Keratinocyte (primary cell): ENCODE measurements at regions not wholly inside any gene's neighbourhood (a gene's known extent, or its start where the extent isn't known, plus 50 kb on each side); places are given as distances from the start of the nearest gene placed in this dataset.

Experiments
- DNase-seq: peaks from one replicate; pipeline ENCODE4 v3.0.0-alpha.2; 2011; ENCODE audit warnings: low read depth, missing footprints, low spot score
- FAIRE-seq: peaks from 2 replicates; lab custom pipeline; 2011; peaks lifted over from hg19 to GRCh38; lab: Jason Lieb, UNC
- H2AFZ ChIP-seq: 2 replicates; pipeline ENCODE4 v1.6.0; 2012; ENCODE audit warnings: low read length, control low read depth, inconsistent platforms; ENCODE audit not compliant: control insufficient read depth
- H3K27ac ChIP-seq: 2 replicates; pipeline ENCODE4 v1.5.1; 2011; ENCODE audit warnings: low read length; ENCODE audit not compliant: control insufficient read depth, insufficient read depth
- H3K27me3 ChIP-seq: 3 replicates; pipeline ENCODE4 v1.6.0; 2011; ENCODE audit warnings: low read length; ENCODE audit not compliant: control insufficient read depth, insufficient read depth; ENCODE audit errors: extremely low read depth
- H3K36me3 ChIP-seq, 2 experiments: 2 replicates in 1 of 2; 3 replicates in 1 of 2; pipeline ENCODE4 v1.5.1; 2011; ENCODE audit warnings: low read length in 2 of 2, mild to moderate bottlenecking in 1 of 2; ENCODE audit not compliant: control insufficient read depth in 2 of 2, insufficient read depth in 2 of 2; ENCODE audit errors: extremely low read depth in 1 of 2
- H3K4me1 ChIP-seq: 3 replicates; pipeline ENCODE4 v1.5.1; 2011; ENCODE audit warnings: low read length; ENCODE audit not compliant: control insufficient read depth, insufficient read depth; ENCODE audit errors: extremely low read depth
- H3K4me2 ChIP-seq: 3 replicates; pipeline ENCODE4 v1.6.0; 2011; ENCODE audit warnings: low read depth, low read length; ENCODE audit not compliant: control insufficient read depth, insufficient read depth; ENCODE audit errors: extremely low read depth
- H3K4me3 ChIP-seq, 3 experiments: fragments of 200-600 bp in 1 of 3; sonication (generic) in 1 of 3; 2 replicates in 2 of 3; 3 replicates in 1 of 3; pipeline ENCODE4 v1.5.1; 2011 to 2016; ENCODE audit warnings: low read length in 3 of 3, mild to moderate bottlenecking in 3 of 3, control low read depth in 2 of 3, inconsistent platforms in 1 of 3, low read depth in 1 of 3, mixed read lengths in 1 of 3, mixed run types in 1 of 3, moderate library complexity in 1 of 3; ENCODE audit not compliant: control insufficient read depth in 2 of 3, insufficient read depth in 2 of 3; ENCODE audit errors: extremely low read depth in 1 of 3
- H3K79me2 ChIP-seq: 2 replicates; pipeline ENCODE4 v1.6.0; 2012; ENCODE audit warnings: low read length; ENCODE audit not compliant: control insufficient read depth, insufficient read depth
- H3K9ac ChIP-seq: 3 replicates; pipeline ENCODE4 v1.6.0; 2011; ENCODE audit warnings: low read length; ENCODE audit not compliant: control insufficient read depth, insufficient read depth; ENCODE audit errors: extremely low read depth
- H3K9me1 ChIP-seq: 3 replicates; pipeline ENCODE4 v1.6.0; 2011; ENCODE audit warnings: low read length; ENCODE audit not compliant: control insufficient read depth, insufficient read depth; ENCODE audit errors: extremely low read depth
- H3K9me3 ChIP-seq: 2 replicates; pipeline ENCODE4 v1.5.1; 2012; ENCODE audit warnings: low read depth, low read length; ENCODE audit not compliant: control insufficient read depth
- H4K20me1 ChIP-seq: 3 replicates; pipeline ENCODE4 v1.6.0; 2011; ENCODE audit warnings: low read length; ENCODE audit not compliant: control insufficient read depth, insufficient read depth; ENCODE audit errors: extremely low read depth
- EZH2 ChIP-seq: IDR thresholded peaks from one replicate; pipeline ENCODE4 v1.6.1; 2012; ENCODE audit warnings: inconsistent platforms, mild to moderate bottlenecking, low read length, moderate library complexity
- dilution Hi-C: fragments of 300-500 bp; cut with MboI; formaldehyde crosslinking; loops from one replicate; pipeline ENCODE4 v1.7.0; 2020; ENCODE audit warnings: low sequenced_read_pairs; ENCODE audit not compliant: extremely low pct_ligation_motif_present
- TF ChIP-seq, protein P1 (sequence below), 3 experiments: IDR thresholded peaks in 1 of 3; conservative IDR thresholded peaks in 1 of 3; optimal IDR thresholded peaks in 1 of 3; 2 replicates in 2 of 3; 3 replicates in 1 of 3; pipeline versions ENCODE3 to v1.5.1; 2011; ENCODE audit warnings: low read length in 3 of 3, mild to moderate bottlenecking in 3 of 3, moderate library complexity in 2 of 3, control low read depth in 1 of 3, inconsistent platforms in 1 of 3; ENCODE audit not compliant: insufficient read depth in 2 of 3; ENCODE audit errors: extremely low read depth in 1 of 3

DNA sequence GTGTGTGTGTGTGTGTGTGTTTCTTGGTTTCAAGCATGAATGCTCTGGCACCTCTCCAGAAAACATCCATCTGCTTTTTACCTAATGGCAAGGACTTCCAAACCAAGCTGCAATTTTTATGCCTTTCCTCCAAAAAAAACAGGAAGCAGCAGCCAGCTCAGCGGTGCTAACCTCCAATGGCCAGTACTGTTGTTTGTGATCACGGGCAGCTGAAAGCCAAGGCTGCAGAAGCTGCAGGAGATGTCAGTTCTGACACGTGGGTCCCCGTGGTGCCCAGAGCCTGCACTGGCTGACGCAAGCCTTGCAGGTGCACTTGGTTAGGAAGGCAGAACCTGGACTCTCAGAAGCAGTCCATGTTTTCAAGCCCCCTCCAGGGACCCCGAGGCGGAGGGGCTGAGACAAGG is 313.6 kb upstream of the DDX53 start:
- H3K9ac ChIP-seq: no peak overlapping the region
- no peak for FAIRE-seq
- no peak overlapping the region for H3K4me3 ChIP-seq
- no peak overlapping the region for H3K4me2 ChIP-seq
- no peak for DNase-seq
- no peaks in the 10 kb centered on the region for H3K4me1 ChIP-seq
- no peak overlapping the region for H2AFZ ChIP-seq
- no peaks in the 10 kb centered on the region for H4K20me1 ChIP-seq
- dilution Hi-C loops: no loop called here
- no peaks in the 10 kb centered on the region for H3K9me1 ChIP-seq
- H3K79me2 ChIP-seq: no peaks in the 10 kb centered on the region
- H3K27me3 ChIP-seq: no peaks in the 10 kb centered on the region
- TF ChIP-seq, protein P1, sequence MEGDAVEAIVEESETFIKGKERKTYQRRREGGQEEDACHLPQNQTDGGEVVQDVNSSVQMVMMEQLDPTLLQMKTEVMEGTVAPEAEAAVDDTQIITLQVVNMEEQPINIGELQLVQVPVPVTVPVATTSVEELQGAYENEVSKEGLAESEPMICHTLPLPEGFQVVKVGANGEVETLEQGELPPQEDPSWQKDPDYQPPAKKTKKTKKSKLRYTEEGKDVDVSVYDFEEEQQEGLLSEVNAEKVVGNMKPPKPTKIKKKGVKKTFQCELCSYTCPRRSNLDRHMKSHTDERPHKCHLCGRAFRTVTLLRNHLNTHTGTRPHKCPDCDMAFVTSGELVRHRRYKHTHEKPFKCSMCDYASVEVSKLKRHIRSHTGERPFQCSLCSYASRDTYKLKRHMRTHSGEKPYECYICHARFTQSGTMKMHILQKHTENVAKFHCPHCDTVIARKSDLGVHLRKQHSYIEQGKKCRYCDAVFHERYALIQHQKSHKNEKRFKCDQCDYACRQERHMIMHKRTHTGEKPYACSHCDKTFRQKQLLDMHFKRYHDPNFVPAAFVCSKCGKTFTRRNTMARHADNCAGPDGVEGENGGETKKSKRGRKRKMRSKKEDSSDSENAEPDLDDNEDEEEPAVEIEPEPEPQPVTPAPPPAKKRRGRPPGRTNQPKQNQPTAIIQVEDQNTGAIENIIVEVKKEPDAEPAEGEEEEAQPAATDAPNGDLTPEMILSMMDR (optimal IDR thresholded peaks at IDR 0.05 in 1 of 3, IDR thresholded peaks at IDR 0.05 in 1 of 3, conservative IDR thresholded peaks at IDR 0.05 in 1 of 3; ENCODE audit: extremely low read depth in 1 of 3, insufficient read depth in 2 of 3, low read length in 3 of 3): no peak
- H3K27ac ChIP-seq: no peak overlapping the region
- no peaks in the 10 kb centered on the region for H3K36me3 ChIP-seq
- no peaks in the 10 kb centered on the region for H3K9me3 ChIP-seq

DNA sequence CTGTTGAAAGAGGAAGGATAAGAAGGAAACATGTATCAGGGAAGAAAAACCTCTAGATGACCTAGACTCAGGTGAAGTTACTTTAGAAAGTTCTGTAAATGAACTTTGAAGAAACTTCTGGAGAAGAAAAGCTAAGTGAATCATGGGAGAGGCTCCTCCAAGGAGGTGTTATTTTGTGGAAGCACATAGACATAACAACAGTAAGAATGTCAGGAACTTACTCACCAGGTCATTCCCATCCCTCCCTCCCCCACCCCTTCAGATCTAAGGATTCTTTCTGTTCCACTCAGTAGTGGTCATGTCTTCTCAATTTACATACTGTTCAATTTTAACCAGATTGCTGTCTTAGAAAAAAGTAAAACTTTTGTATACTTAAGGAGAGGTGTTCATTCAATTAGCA is 310.5 kb upstream of the DDX53 start:
- dilution Hi-C loops: no loop called here
- Histone ChIP-seq H3K4me2 (no peak overlapping the region), H3K9me3 (no peaks in the 10 kb centered on the region), H3K9me1 (no peaks in the 10 kb centered on the region), H2AFZ (no peak overlapping the region), H3K27me3 (no peaks in the 10 kb centered on the region), H3K27ac (no peak overlapping the region), H3K4me3 (no peak overlapping the region), H3K9ac (no peak overlapping the region), H3K4me1 (no peaks in the 10 kb centered on the region), H3K79me2 (no peaks in the 10 kb centered on the region), H3K36me3 (no peaks in the 10 kb centered on the region), H4K20me1 (no peaks in the 10 kb centered on the region)
- no peak for FAIRE-seq
- TF ChIP-seq EZH2: no peak
- TF ChIP-seq, protein P1 (optimal IDR thresholded peaks at IDR 0.05 in 1 of 3, IDR thresholded peaks at IDR 0.05 in 1 of 3, conservative IDR thresholded peaks at IDR 0.05 in 1 of 3; ENCODE audit: extremely low read depth in 1 of 3, insufficient read depth in 2 of 3, low read length in 3 of 3): no peak
- no peak for DNase-seq
